ENCODE measurements at regions not wholly inside any gene's neighbourhood (a gene's known extent, or its start where the extent isn't known, plus 50 kb on each side); places are given as distances from the start of the nearest gene placed in this dataset.

DNA sequence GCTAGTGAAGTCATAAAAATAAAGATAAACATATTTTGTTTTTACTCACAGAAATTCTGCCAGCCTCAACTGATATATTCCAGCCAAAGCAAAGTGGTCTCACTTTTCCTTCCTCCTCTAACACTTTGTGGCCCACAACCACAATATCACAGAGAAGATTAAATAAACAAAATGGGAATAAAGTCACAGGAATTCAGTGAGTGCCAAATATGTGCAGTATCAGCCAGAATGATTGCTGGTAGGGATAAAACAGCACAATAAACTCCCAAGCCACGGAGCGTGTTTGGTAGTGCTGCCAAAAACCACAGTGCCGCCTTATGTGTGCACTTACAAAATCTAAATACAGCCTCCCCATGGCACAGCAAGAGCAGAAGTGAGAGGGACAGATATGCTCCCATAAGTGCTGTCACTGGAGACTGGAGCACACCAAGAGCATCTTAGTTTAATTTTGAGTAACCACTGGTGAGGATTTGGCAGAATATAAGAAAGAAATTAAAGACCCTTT, 155.8 kb downstream of the POM121L12 start:
- Histone ChIP-seq H3K4me3 (ENCODE audit: control insufficient read depth in 1 of 2, extremely low read depth in 1 of 2, low read length in 1 of 2) (no peak overlapping the region), H3K4me1 (ENCODE audit: control insufficient read depth in 1 of 2, extremely low read depth in 1 of 2, insufficient read depth in 2 of 2, low read length in 2 of 2) (no peaks in the 10 kb centered on the region), H3K27ac (ENCODE audit: low read length) (no peak overlapping the region), H3K36me3 (ENCODE audit: control insufficient read depth in 2 of 2, extremely low read depth in 1 of 2, insufficient read depth in 1 of 2, low read length in 1 of 2) (no peaks in the 10 kb centered on the region), H3K9me3 (no peaks in the 10 kb centered on the region), H3K27me3 (replicated peaks in 1 of 2; ENCODE audit: control insufficient read depth in 2 of 2, extremely low read depth in 1 of 2, insufficient read depth in 2 of 2, low read length in 1 of 2) (no peaks in the 10 kb centered on the region)
- H3K36me3 Mint-ChIP-seq, result no peaks in the 10 kb centered on the region
- POLR2A ChIA-PET, result no interaction called here
- H3K4me1 Mint-ChIP-seq, result no peaks in the 10 kb centered on the region
- no peak overlapping the region for H3K4me3 Mint-ChIP-seq
- H3K27me3 Mint-ChIP-seq, result no peaks in the 10 kb centered on the region
- H3K27ac Mint-ChIP-seq, result no peak overlapping the region
- H3K9me3 Mint-ChIP-seq, result peaks cover 17 to 42% (median 31%) of the 10 kb centered on the region in 3 donors
- ATAC-seq (replicated peaks in 1 of 4), result no peak
- CTCF ChIA-PET, result no interaction called here
- WGBS (ENCODE audit: insufficient coverage), result no CpG with 5 or more reads among the region's 3 CpGs
- no peak for DNase-seq

DNA sequence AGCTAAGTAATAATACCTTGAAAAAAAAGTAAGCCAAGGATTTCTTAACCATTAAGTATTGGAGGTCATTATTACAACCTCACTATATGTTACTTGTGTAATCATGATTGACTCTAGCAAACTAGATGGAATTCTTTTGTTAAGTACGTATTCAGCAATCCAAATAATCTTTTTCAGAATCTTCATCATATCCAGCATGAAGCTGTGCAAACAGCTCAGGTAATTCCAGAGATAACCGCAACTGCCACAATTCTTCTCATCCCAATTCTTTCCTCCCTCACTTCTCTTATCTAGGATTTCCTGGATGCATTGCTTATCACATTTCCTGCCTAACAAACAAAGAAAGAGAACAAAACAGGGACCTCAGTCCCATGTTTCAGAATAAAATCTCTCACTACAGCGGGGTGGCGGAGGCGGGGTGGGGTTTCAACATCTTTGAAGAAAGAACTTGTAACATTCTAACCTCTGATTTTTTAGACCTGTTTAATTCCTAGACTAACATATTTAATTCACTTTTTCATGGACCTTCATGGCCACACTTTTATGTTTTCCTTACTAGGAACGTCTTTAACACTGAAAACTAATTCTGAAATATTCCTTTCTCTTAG, 156.5 kb downstream of the POM121L12 start:
- DNase-seq, result no peak
- H3K4me3 ChIP-seq (ENCODE audit: control insufficient read depth in 1 of 2, extremely low read depth in 1 of 2, low read length in 1 of 2), result no peak overlapping the region
- no peaks in the 10 kb centered on the region for H3K36me3 ChIP-seq (ENCODE audit: control insufficient read depth in 2 of 2, extremely low read depth in 1 of 2, insufficient read depth in 1 of 2, low read length in 1 of 2)
- Mint-ChIP-seq H3K4me3 (no peak overlapping the region), H3K27ac (no peak overlapping the region), H3K9me3 (peaks cover 14 to 42% (median 35%) of the 10 kb centered on the region in 3 donors), H3K27me3 (no peaks in the 10 kb centered on the region), H3K4me1 (no peaks in the 10 kb centered on the region), H3K36me3 (no peaks in the 10 kb centered on the region)
- H3K9me3 ChIP-seq, result no peaks in the 10 kb centered on the region
- no peaks in the 10 kb centered on the region for H3K27me3 ChIP-seq (replicated peaks in 1 of 2; ENCODE audit: control insufficient read depth in 2 of 2, extremely low read depth in 1 of 2, insufficient read depth in 2 of 2, low read length in 1 of 2)
- 40% methylated on average over 2 of the region's 6 CpGs for WGBS (ENCODE audit: insufficient coverage)
- ChIA-PET CTCF (no interaction called here), POLR2A (no interaction called here)
- H3K27ac ChIP-seq (ENCODE audit: low read length), result no peak overlapping the region
- ATAC-seq (replicated peaks in 1 of 4), result no peak
- no peaks in the 10 kb centered on the region for H3K4me1 ChIP-seq (ENCODE audit: control insufficient read depth in 1 of 2, extremely low read depth in 1 of 2, insufficient read depth in 2 of 2, low read length in 2 of 2)

DNA sequence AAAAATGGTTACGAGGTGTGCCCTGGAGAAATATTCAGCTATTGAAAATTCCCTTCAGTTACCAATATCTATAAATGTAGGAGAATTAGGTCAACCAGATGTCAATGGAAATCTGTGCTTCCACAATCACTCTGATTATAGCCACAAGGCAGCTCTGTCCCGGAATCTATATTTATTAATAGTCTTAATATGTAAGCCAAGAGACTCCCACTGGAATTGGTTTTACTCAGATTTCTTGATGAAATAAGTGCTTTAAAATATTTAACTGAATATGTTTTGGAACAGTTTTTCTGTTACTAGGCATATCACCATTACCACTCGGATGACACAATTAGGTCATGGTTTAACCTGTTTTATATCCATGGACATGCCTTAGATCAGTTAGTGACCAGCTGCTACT, 169.6 kb downstream of the POM121L12 start:
- Mint-ChIP-seq H3K27me3 (no peaks in the 10 kb centered on the region), H3K36me3 (no peaks in the 10 kb centered on the region), H3K4me1 (no peaks in the 10 kb centered on the region), H3K4me3 (no peak overlapping the region), H3K9me3 (peaks cover 4 to 34% (median 31%) of the 10 kb centered on the region in 3 donors), H3K27ac (no peak overlapping the region)
- ChIA-PET POLR2A (no interaction called here), CTCF (no interaction called here)
- no peak overlapping the region for H3K4me3 ChIP-seq (ENCODE audit: control insufficient read depth in 1 of 2, extremely low read depth in 1 of 2, low read length in 1 of 2)
- no peaks in the 10 kb centered on the region for H3K27me3 ChIP-seq (replicated peaks in 1 of 2; ENCODE audit: control insufficient read depth in 2 of 2, extremely low read depth in 1 of 2, insufficient read depth in 2 of 2, low read length in 1 of 2)
- H3K36me3 ChIP-seq (ENCODE audit: control insufficient read depth in 2 of 2, extremely low read depth in 1 of 2, insufficient read depth in 1 of 2, low read length in 1 of 2), result no peaks in the 10 kb centered on the region
- no CpG with 5 or more reads among the region's 3 CpGs for WGBS (ENCODE audit: insufficient coverage)
- ATAC-seq (replicated peaks in 1 of 4) (no peak), DNase-seq (no peak)
- H3K4me1 ChIP-seq (ENCODE audit: control insufficient read depth in 1 of 2, extremely low read depth in 1 of 2, insufficient read depth in 2 of 2, low read length in 2 of 2), result no peaks in the 10 kb centered on the region
- peaks cover 3% of the 10 kb centered on the region for H3K9me3 ChIP-seq
- no peak overlapping the region for H3K27ac ChIP-seq (ENCODE audit: low read length)

DNA sequence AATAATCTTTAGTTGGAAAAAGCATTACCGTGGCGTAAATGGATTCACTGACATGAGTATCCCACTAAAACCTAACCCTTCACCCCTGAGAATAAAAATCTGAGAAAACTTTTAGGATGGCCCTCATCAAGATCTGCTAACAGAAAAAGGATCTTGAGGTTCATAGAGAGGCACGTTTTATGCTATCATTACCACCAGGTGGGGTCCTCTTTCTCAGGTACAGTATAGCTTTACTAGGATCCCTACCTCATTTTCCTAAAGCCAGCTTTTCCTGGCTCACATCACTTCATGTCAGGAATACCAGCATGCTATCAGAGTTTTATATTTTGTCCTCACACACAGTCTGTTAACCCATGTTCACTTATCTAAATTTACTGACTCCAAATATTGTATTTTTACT, 173.7 kb downstream of the POM121L12 start:
- Histone ChIP-seq H3K36me3 (ENCODE audit: control insufficient read depth in 2 of 2, extremely low read depth in 1 of 2, insufficient read depth in 1 of 2, low read length in 1 of 2) (no peaks in the 10 kb centered on the region), H3K9me3 (peaks cover 3% of the 10 kb centered on the region), H3K27ac (ENCODE audit: low read length) (no peak overlapping the region), H3K4me1 (ENCODE audit: control insufficient read depth in 1 of 2, extremely low read depth in 1 of 2, insufficient read depth in 2 of 2, low read length in 2 of 2) (no peaks in the 10 kb centered on the region), H3K27me3 (replicated peaks in 1 of 2; ENCODE audit: control insufficient read depth in 2 of 2, extremely low read depth in 1 of 2, insufficient read depth in 2 of 2, low read length in 1 of 2) (no peaks in the 10 kb centered on the region), H3K4me3 (ENCODE audit: control insufficient read depth in 1 of 2, extremely low read depth in 1 of 2, low read length in 1 of 2) (no peak overlapping the region)
- DNase-seq (no peak), ATAC-seq (replicated peaks in 1 of 4) (no peak)
- ChIA-PET POLR2A (no interaction called here), CTCF (no interaction called here)
- 80% methylated on average over 1 of the region's 3 CpGs for WGBS (ENCODE audit: insufficient coverage)
- Mint-ChIP-seq H3K4me1 (no peaks in the 10 kb centered on the region), H3K27me3 (no peaks in the 10 kb centered on the region), H3K27ac (no peak overlapping the region), H3K9me3 (peaks cover 13 to 43% (median 34%) of the 10 kb centered on the region in 3 donors), H3K36me3 (no peaks in the 10 kb centered on the region), H3K4me3 (no peak overlapping the region)

DNA sequence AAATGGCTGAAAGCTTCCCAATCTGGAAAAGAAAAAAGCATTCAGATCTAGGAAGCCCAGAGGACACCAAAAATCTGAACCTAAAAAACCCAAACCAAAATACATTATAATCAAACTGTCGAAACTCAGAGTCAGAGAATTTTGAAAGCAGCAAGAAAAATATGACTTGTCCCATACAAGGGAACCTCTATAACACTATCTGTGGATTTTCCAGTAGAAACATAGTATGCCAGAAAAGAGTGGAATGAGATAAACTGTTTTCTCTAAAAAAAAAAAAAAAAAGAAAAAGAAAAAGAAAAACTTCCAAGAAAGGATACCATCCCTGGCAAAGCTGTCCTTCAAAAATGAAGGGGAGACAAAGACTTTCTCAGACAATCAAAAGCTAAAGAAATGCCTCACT, 179.0 kb downstream of the POM121L12 start:
- Histone ChIP-seq H3K36me3 (ENCODE audit: control insufficient read depth in 2 of 2, extremely low read depth in 1 of 2, insufficient read depth in 1 of 2, low read length in 1 of 2) (no peaks in the 10 kb centered on the region), H3K27me3 (replicated peaks in 1 of 2; ENCODE audit: control insufficient read depth in 2 of 2, extremely low read depth in 1 of 2, insufficient read depth in 2 of 2, low read length in 1 of 2) (no peaks in the 10 kb centered on the region), H3K27ac (ENCODE audit: low read length) (no peak overlapping the region), H3K4me3 (ENCODE audit: control insufficient read depth in 1 of 2, extremely low read depth in 1 of 2, low read length in 1 of 2) (no peak overlapping the region), H3K9me3 (peaks cover 5% of the 10 kb centered on the region), H3K4me1 (ENCODE audit: control insufficient read depth in 1 of 2, extremely low read depth in 1 of 2, insufficient read depth in 2 of 2, low read length in 2 of 2) (no peaks in the 10 kb centered on the region)
- Mint-ChIP-seq H3K36me3 (no peaks in the 10 kb centered on the region), H3K4me1 (no peaks in the 10 kb centered on the region), H3K9me3 (peaks cover 28 to 43% (median 38%) of the 10 kb centered on the region in 3 donors), H3K27ac (no peak overlapping the region), H3K27me3 (no peaks in the 10 kb centered on the region), H3K4me3 (no peak overlapping the region)
- ChIA-PET CTCF (interaction anchor here in 1 of 2 donors (0.7 kb wide), 1 partner anchor 210 kb away, joined by 4 read pairs; no protein-coding TSS in a partner anchor), POLR2A (no interaction called here)
- DNase-seq, result no peak
- no peak for ATAC-seq (replicated peaks in 1 of 4)
- no CpG with 5 or more reads among the region's 1 CpG for WGBS (ENCODE audit: insufficient coverage)

DNA sequence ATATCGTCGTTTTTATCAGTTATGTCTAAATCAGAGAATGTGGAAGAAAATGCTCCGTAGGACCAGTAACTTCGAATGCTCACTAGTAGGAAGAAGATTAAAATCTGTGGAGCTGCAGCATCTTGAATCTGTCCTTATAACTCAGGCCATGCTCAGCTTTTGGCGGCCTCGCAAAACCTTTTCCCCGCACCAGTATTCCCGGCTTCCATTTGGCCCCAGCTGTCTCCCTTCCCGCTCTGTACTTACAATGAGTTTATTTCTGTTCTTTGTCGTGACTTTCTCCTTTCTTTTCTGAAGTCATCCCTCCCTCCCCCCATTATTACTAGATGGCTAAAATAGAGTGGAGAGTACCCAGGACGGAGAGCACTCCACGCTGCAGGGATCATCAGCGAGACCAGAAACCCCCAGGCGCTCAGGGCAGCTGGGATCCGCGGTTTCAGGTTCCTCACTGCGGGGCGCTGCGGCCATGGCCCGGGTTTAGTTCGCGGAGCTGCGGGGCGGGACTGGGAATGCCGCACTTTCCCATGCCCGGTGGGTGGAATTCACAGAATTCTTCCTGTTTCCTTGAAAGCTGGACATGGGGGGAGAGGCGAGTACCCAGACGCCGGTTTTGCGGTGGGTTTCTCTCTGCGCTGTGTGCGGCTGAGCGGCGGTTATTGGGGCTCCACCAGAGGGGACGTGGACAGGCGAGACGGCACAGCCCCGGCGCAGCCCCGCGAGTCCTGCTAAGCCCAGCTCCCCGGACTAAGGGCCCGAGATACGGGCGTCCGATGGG, 183.5 kb downstream of the POM121L12 start:
- H3K4me1 Mint-ChIP-seq, result no peaks in the 10 kb centered on the region
- Histone ChIP-seq H3K27me3 (replicated peaks in 1 of 2; ENCODE audit: control insufficient read depth in 2 of 2, extremely low read depth in 1 of 2, insufficient read depth in 2 of 2, low read length in 1 of 2) (no peaks in the 10 kb centered on the region), H3K36me3 (ENCODE audit: control insufficient read depth in 2 of 2, extremely low read depth in 1 of 2, insufficient read depth in 1 of 2, low read length in 1 of 2) (no peaks in the 10 kb centered on the region), H3K4me1 (ENCODE audit: control insufficient read depth in 1 of 2, extremely low read depth in 1 of 2, insufficient read depth in 2 of 2, low read length in 2 of 2) (no peaks in the 10 kb centered on the region), H3K4me3 (ENCODE audit: control insufficient read depth in 1 of 2, extremely low read depth in 1 of 2, low read length in 1 of 2) (no peak overlapping the region), H3K27ac (ENCODE audit: low read length) (no peak overlapping the region), H3K9me3 (peaks cover 3% of the 10 kb centered on the region)
- 12% methylated on average over 34 of the region's 46 CpGs for WGBS (ENCODE audit: insufficient coverage)
- no peaks in the 10 kb centered on the region for H3K36me3 Mint-ChIP-seq
- CTCF ChIA-PET, result no interaction called here
- no peaks in the 10 kb centered on the region for H3K27me3 Mint-ChIP-seq
- ATAC-seq (replicated peaks in 1 of 4) (no peak), DNase-seq (no peak)
- H3K4me3 Mint-ChIP-seq, result no peak overlapping the region
- no peak overlapping the region for H3K27ac Mint-ChIP-seq
- POLR2A ChIA-PET, result no interaction called here
- peaks cover 17 to 35% (median 33%) of the 10 kb centered on the region in 3 donors for H3K9me3 Mint-ChIP-seq
